ENCODE measurements at regions not wholly inside any gene's neighbourhood (a gene's known extent, or its start where the extent isn't known, plus 50 kb on each side); places are given as distances from the start of the nearest gene placed in this dataset.

GRCh38 chr15:26439681-26440080, 333.2 kb downstream of the GABRB3 start:
- no peaks in the 10 kb centered on the region for H3K36me3 Mint-ChIP-seq (ENCODE audit: low read depth)
- H3K4me3 Mint-ChIP-seq, result no peak overlapping the region
- no peaks in the 10 kb centered on the region for H3K9me3 Mint-ChIP-seq
- TF ChIP-seq CTCF (conservative IDR thresholded peaks at IDR 0.05), result no peak
- DNase-seq (ENCODE audit: low read depth, low spot score), result no peak
- no peaks in the 10 kb centered on the region for H3K27me3 Mint-ChIP-seq (ENCODE audit: low read depth)
- no peak overlapping the region for H3K27ac Mint-ChIP-seq (ENCODE audit: unreplicated experiment)
- peaks cover 15% of the 10 kb centered on the region for H3K4me1 Mint-ChIP-seq

- Mint-ChIP-seq H3K36me3 (ENCODE audit: low read depth) (no peaks in the 10 kb centered on the region), H3K27ac (ENCODE audit: unreplicated experiment) (peak overlapping the region; percentile 23), H3K4me3 (no peak overlapping the region), H3K27me3 (ENCODE audit: low read depth) (no peaks in the 10 kb centered on the region), H3K9me3 (no peaks in the 10 kb centered on the region), H3K4me1 (peaks cover 23% of the 10 kb centered on the region)
- no peak for TF ChIP-seq CTCF (conservative IDR thresholded peaks at IDR 0.05)
- no peak for DNase-seq (ENCODE audit: low read depth, low spot score)
Measured at GRCh38 chr15:26438718-26439117, 334.1 kb downstream of the GABRB3 start.

- no peaks in the 10 kb centered on the region for H3K27me3 Mint-ChIP-seq (ENCODE audit: low read depth)
- TF ChIP-seq CTCF (conservative IDR thresholded peaks at IDR 0.05), result no peak
- H3K27ac Mint-ChIP-seq (ENCODE audit: unreplicated experiment), result peak overlapping the region; percentile 23
- H3K4me3 Mint-ChIP-seq, result no peak overlapping the region
- no peak for DNase-seq (ENCODE audit: low read depth, low spot score)
- H3K36me3 Mint-ChIP-seq (ENCODE audit: low read depth), result no peaks in the 10 kb centered on the region
- no peaks in the 10 kb centered on the region for H3K9me3 Mint-ChIP-seq
- H3K4me1 Mint-ChIP-seq, result peaks cover 23% of the 10 kb centered on the region
Measured at GRCh38 chr15:26438316-26438715, 334.6 kb downstream of the GABRB3 start.

- no peak overlapping the region for H3K4me3 Mint-ChIP-seq
Measured at GRCh38 chr15:26433818-26434217, 339.0 kb downstream of the GABRB3 start.

GRCh38 chr15:26433060-26433459, 339.8 kb downstream of the GABRB3 start:
- no peak overlapping the region for H3K27ac Mint-ChIP-seq (ENCODE audit: unreplicated experiment)
- TF ChIP-seq CTCF (conservative IDR thresholded peaks at IDR 0.05), result no peak
- no peak for DNase-seq (ENCODE audit: low read depth, low spot score)
- no peaks in the 10 kb centered on the region for H3K36me3 Mint-ChIP-seq (ENCODE audit: low read depth)
- peaks cover 21% of the 10 kb centered on the region for H3K4me1 Mint-ChIP-seq
- no peak overlapping the region for H3K4me3 Mint-ChIP-seq
- H3K27me3 Mint-ChIP-seq (ENCODE audit: low read depth), result no peaks in the 10 kb centered on the region
- H3K9me3 Mint-ChIP-seq, result peaks cover 6% of the 10 kb centered on the region

More at GRCh38 chr15:26433818-26434217, 339.0 kb downstream of the GABRB3 start:
- H3K27ac Mint-ChIP-seq (ENCODE audit: unreplicated experiment), result no peak overlapping the region
- peaks cover 29% of the 10 kb centered on the region for H3K4me1 Mint-ChIP-seq
- no peak for TF ChIP-seq CTCF (conservative IDR thresholded peaks at IDR 0.05)
- H3K27me3 Mint-ChIP-seq (ENCODE audit: low read depth), result no peaks in the 10 kb centered on the region
- H3K36me3 Mint-ChIP-seq (ENCODE audit: low read depth), result no peaks in the 10 kb centered on the region
- peaks cover 6% of the 10 kb centered on the region for H3K9me3 Mint-ChIP-seq
- DNase-seq (ENCODE audit: low read depth, low spot score), result no peak

GRCh38 chr15:26421065-26421464, 351.8 kb downstream of the GABRB3 start:
- Mint-ChIP-seq H3K27ac (ENCODE audit: unreplicated experiment) (no peak overlapping the region), H3K4me3 (no peak overlapping the region), H3K9me3 (peaks cover 15% of the 10 kb centered on the region), H3K4me1 (no peaks in the 10 kb centered on the region), H3K36me3 (ENCODE audit: low read depth) (no peaks in the 10 kb centered on the region), H3K27me3 (ENCODE audit: low read depth) (no peaks in the 10 kb centered on the region)
- no peak for TF ChIP-seq CTCF (conservative IDR thresholded peaks at IDR 0.05)
- DNase-seq (ENCODE audit: low read depth, low spot score), result no peak
